WTC11 (cell line): ENCODE measurements at regions not wholly inside any gene's neighbourhood (a gene's known extent, or its start where the extent isn't known, plus 50 kb on each side); places are given as distances from the start of the nearest gene placed in this dataset.

Experiments used
- ATAC-seq: fragments of 200-7000 bp; cut with Tn5 transposase; 2 replicates; pipeline ENCODE4 v1.10.0; 2021; ENCODE audit warnings: mild to moderate bottlenecking, moderate library complexity
- CTCF ChIA-PET: fragments of 300-600 bp; sonication (Branson Sonifier 250); formaldehyde crosslinking; loops from one replicate; lab custom pipeline; 2021; ENCODE audit warnings: antibody characterized with exemption; lab: Charles Lee
- POLR2A ChIA-PET: fragments of 350-600 bp; sonication (Branson Sonifier 250); formaldehyde crosslinking; loops from one replicate; lab custom pipeline; 2021; ENCODE audit warnings: antibody characterized with exemption; lab: Charles Lee
- DNase-seq: peaks from one replicate; pipeline ENCODE4 v3.0.0; 2021; ENCODE audit warnings: low spot score
- H3K27ac Mint-ChIP-seq: 2 replicates; pipeline ENCODE4 v1.8.0; 2021; ENCODE audit warnings: mixed read lengths
- H3K27me3 Mint-ChIP-seq: 2 replicates; pipeline ENCODE4 v1.8.0; 2021; ENCODE audit warnings: low read depth, mild to moderate bottlenecking, moderate library complexity, mixed read lengths
- H3K36me3 Mint-ChIP-seq: 2 replicates; pipeline ENCODE4 v1.8.0; 2021; ENCODE audit warnings: mixed read lengths
- H3K4me1 Mint-ChIP-seq: 2 replicates; pipeline ENCODE4 v1.8.0; 2022; ENCODE audit warnings: mixed read lengths
- H3K4me3 Mint-ChIP-seq: 2 replicates; pipeline ENCODE4 v1.8.0; 2021; ENCODE audit warnings: mild to moderate bottlenecking, moderate library complexity, mixed read lengths
- H3K9me3 Mint-ChIP-seq: 2 replicates; pipeline ENCODE4 v1.8.0; 2021; ENCODE audit warnings: mixed read lengths
- CBFB ChIP-seq: sonication (generic); formaldehyde crosslinking; IDR thresholded peaks from 2 replicates; pipeline ENCODE4 v1.8.1; 2022; ENCODE audit warnings: mild to moderate bottlenecking, low read depth, missing genetic modification reagents
- CREB1 ChIP-seq: sonication (generic); formaldehyde crosslinking; IDR thresholded peaks from 2 replicates; pipeline ENCODE4 v1.8.0; 2023; ENCODE audit warnings: mild to moderate bottlenecking, missing genetic modification reagents
- CREM ChIP-seq: sonication (generic); formaldehyde crosslinking; IDR thresholded peaks from 2 replicates; pipeline ENCODE4 v1.8.1; 2022; ENCODE audit warnings: mild to moderate bottlenecking, missing genetic modification reagents, moderate library complexity
- E2F5 ChIP-seq: sonication (generic); formaldehyde crosslinking; IDR thresholded peaks from 2 replicates; pipeline ENCODE4 v1.8.1; 2022; ENCODE audit warnings: mild to moderate bottlenecking, moderate library complexity, missing genetic modification reagents
- ELF4 ChIP-seq: sonication (generic); formaldehyde crosslinking; IDR thresholded peaks from 2 replicates; pipeline ENCODE4 v1.8.1; 2022; ENCODE audit warnings: low read depth, mild to moderate bottlenecking, moderate library complexity, missing genetic modification reagents
- ETV6 ChIP-seq: sonication (generic); formaldehyde crosslinking; IDR thresholded peaks from 2 replicates; pipeline ENCODE4 v1.8.1; 2022; ENCODE audit warnings: mild to moderate bottlenecking, missing genetic modification reagents
- FOXJ3 ChIP-seq: sonication (generic); formaldehyde crosslinking; IDR thresholded peaks from 2 replicates; pipeline ENCODE4 v1.9.0; 2021; ENCODE audit warnings: missing genetic modification reagents, mild to moderate bottlenecking, borderline replicate concordance
- FOXP1 ChIP-seq: sonication (generic); formaldehyde crosslinking; IDR thresholded peaks from 2 replicates; pipeline ENCODE4 v1.8.0; 2022; ENCODE audit warnings: missing genetic modification reagents, mild to moderate bottlenecking, moderate library complexity, borderline replicate concordance
- GABPB1 ChIP-seq: sonication (generic); formaldehyde crosslinking; IDR thresholded peaks from 2 replicates; pipeline ENCODE4 v1.8.1; 2023; ENCODE audit warnings: mild to moderate bottlenecking, missing genetic modification reagents
- JUN ChIP-seq: sonication (generic); formaldehyde crosslinking; IDR thresholded peaks from 2 replicates; pipeline ENCODE4 v1.8.0; 2023; ENCODE audit warnings: mild to moderate bottlenecking, missing genetic modification reagents
- MAX ChIP-seq: sonication (generic); formaldehyde crosslinking; IDR thresholded peaks from 2 replicates; pipeline ENCODE4 v1.8.0; 2022; ENCODE audit warnings: mild to moderate bottlenecking, missing genetic modification reagents
- MXD4 ChIP-seq: fragments of 250-450 bp; sonication (Bioruptor Pico); IDR thresholded peaks from 2 replicates; pipeline ENCODE4 v1.8.0; 2021; ENCODE audit warnings: mild to moderate bottlenecking, moderate library complexity, borderline replicate concordance
- PRRX2 ChIP-seq: fragments of 250-450 bp; sonication (Bioruptor Pico); IDR thresholded peaks from 2 replicates; pipeline ENCODE4 v1.8.0; 2021; ENCODE audit warnings: mild to moderate bottlenecking
- RORB ChIP-seq: fragments of 250-450 bp; sonication (Bioruptor Pico); IDR thresholded peaks from 2 replicates; pipeline ENCODE4 v1.9.0; 2021; ENCODE audit warnings: mild to moderate bottlenecking
- STAT6 ChIP-seq: sonication (generic); formaldehyde crosslinking; conservative IDR thresholded peaks from 2 replicates; pipeline ENCODE4 v1.8.1; 2023; ENCODE audit warnings: mild to moderate bottlenecking, low read depth, missing genetic modification reagents, moderate library complexity
- ZBTB21 ChIP-seq: sonication (generic); formaldehyde crosslinking; IDR thresholded peaks from 2 replicates; pipeline ENCODE4 v1.8.1; 2023; ENCODE audit warnings: mild to moderate bottlenecking, missing genetic modification reagents, borderline replicate concordance
- ZNF263 ChIP-seq: sonication (generic); formaldehyde crosslinking; IDR thresholded peaks from 2 replicates; pipeline ENCODE4 v1.8.1; 2022; ENCODE audit warnings: low read depth, mild to moderate bottlenecking, moderate library complexity, missing genetic modification reagents
- ZNF281 ChIP-seq: sonication (generic); formaldehyde crosslinking; IDR thresholded peaks from 2 replicates; pipeline ENCODE4 v1.8.0; 2023; ENCODE audit warnings: mild to moderate bottlenecking, missing genetic modification reagents
- ZNF317 ChIP-seq: sonication (generic); formaldehyde crosslinking; IDR thresholded peaks from 2 replicates; pipeline ENCODE4 v1.8.1; 2023; ENCODE audit warnings: low read depth, mild to moderate bottlenecking, moderate library complexity, missing genetic modification reagents, borderline replicate concordance
- ZNF423 ChIP-seq: fragments of 250-450 bp; sonication (Bioruptor Pico); IDR thresholded peaks from 2 replicates; pipeline ENCODE4 v2.1.2; 2022; ENCODE audit warnings: mild to moderate bottlenecking, moderate library complexity
- TF ChIP-seq, protein P1 (sequence below): fragments of 250-450 bp; sonication (Bioruptor Pico); IDR thresholded peaks from 2 replicates; pipeline ENCODE4 v1.9.0; 2021; ENCODE audit warnings: mild to moderate bottlenecking
- TF ChIP-seq, protein P2 (sequence below): fragments of 200-600 bp; IDR thresholded peaks from 2 replicates; pipeline ENCODE4 v1.8.0; 2022; ENCODE audit warnings: antibody characterized with exemption
- TF ChIP-seq, protein P3 (sequence below): fragments of 250-450 bp; sonication (Bioruptor Pico); IDR thresholded peaks from 2 replicates; pipeline ENCODE4 v1.9.0; 2021; ENCODE audit warnings: moderate library complexity, mild to moderate bottlenecking, inconsistent platforms, borderline replicate concordance

DNA sequence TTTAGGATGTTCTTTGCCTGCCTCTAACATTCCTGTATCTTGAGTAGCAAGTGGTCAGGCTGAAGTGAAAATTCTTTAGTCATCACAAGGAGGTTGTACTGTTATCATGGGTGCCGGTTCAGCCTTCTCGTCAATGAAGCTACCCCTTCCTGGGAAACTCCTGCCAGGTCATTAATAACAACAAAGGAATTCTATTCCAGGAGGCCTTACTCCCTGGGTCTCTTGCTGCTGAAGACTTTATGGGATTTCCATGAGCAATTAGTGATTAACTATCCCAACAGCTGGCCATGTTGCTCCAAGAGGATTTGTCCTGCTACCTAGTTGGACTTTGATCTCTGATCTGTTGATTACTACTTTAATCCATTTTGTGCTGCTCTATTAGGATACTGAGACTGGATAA lies 62.7 kb upstream of the ELOVL5 start:
- Mint-ChIP-seq H3K36me3 (no peaks in the 10 kb centered on the region), H3K4me1 (peaks cover 13% of the 10 kb centered on the region), H3K9me3 (no peaks in the 10 kb centered on the region), H3K27me3 (no peaks in the 10 kb centered on the region), H3K4me3 (no peak overlapping the region), H3K27ac (no peak overlapping the region)
- TF ChIP-seq ETV6 (CRISPR knock-in tag) (no peak), ZNF423 (CRISPR knock-in tag) (peak; percentile 57)
- CTCF ChIA-PET, result interaction anchor here (0.8 to 1.3 kb wide), 2 partner anchors 52 to 239 kb away, joined by 3 to 4 read pairs; no protein-coding TSS in a partner anchor
- DNase-seq (no peak), ATAC-seq (no peak)
- POLR2A ChIA-PET, result interaction anchor here (1.1 kb wide), 1 partner anchor 13 kb away, joined by 3 read pairs; no protein-coding TSS in a partner anchor

GRCh38 chr6:53410508-53411258 lies 61.9 kb upstream of the ELOVL5 start:
- Mint-ChIP-seq H3K4me1 (peaks cover 13% of the 10 kb centered on the region), H3K27ac (no peak overlapping the region), H3K36me3 (no peaks in the 10 kb centered on the region), H3K9me3 (no peaks in the 10 kb centered on the region), H3K4me3 (no peak overlapping the region), H3K27me3 (no peaks in the 10 kb centered on the region)
- ChIA-PET CTCF (interaction anchor here (0.8 to 1.4 kb wide), 4 partner anchors 12 to 239 kb away, joined by 3 to 4 read pairs (median 4); no protein-coding TSS in a partner anchor), POLR2A (interaction anchor here (0.6 to 1.1 kb wide), 2 partner anchors 14 to 164 kb away, joined by 3 read pairs; no protein-coding TSS in a partner anchor)
- ATAC-seq (peak; percentile 96), DNase-seq (peak; percentile 25)
- TF ChIP-seq ZNF281 (CRISPR knock-in tag) (no peak), RORB (CRISPR knock-in tag) (no peak), GABPB1 (CRISPR knock-in tag) (peak; percentile 20; the same call in 1 of the 2 replicates), FOXJ3 (no peak), STAT6 (CRISPR knock-in tag) (no peak), PRRX2 (CRISPR knock-in tag) (no peak), JUN (CRISPR knock-in tag) (no peak), CREB1 (CRISPR knock-in tag) (no peak), MXD4 (CRISPR knock-in tag) (no peak), E2F5 (CRISPR knock-in tag) (no peak), CBFB (CRISPR knock-in tag) (no peak), MAX (CRISPR knock-in tag) (peak; percentile 46; the same call in 1 of the 2 replicates), FOXP1 (CRISPR knock-in tag) (no peak), ELF4 (CRISPR knock-in tag) (no peak), ZNF317 (peak; percentile 99), CREM (no peak), ZBTB21 (CRISPR knock-in tag) (no peak), ZNF263 (CRISPR knock-in tag) (no peak)
- TF ChIP-seq, protein P1, sequence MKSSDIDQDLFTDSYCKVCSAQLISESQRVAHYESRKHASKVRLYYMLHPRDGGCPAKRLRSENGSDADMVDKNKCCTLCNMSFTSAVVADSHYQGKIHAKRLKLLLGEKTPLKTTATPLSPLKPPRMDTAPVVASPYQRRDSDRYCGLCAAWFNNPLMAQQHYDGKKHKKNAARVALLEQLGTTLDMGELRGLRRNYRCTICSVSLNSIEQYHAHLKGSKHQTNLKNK (CRISPR knock-in tag), result no peak
- TF ChIP-seq, protein P2, sequence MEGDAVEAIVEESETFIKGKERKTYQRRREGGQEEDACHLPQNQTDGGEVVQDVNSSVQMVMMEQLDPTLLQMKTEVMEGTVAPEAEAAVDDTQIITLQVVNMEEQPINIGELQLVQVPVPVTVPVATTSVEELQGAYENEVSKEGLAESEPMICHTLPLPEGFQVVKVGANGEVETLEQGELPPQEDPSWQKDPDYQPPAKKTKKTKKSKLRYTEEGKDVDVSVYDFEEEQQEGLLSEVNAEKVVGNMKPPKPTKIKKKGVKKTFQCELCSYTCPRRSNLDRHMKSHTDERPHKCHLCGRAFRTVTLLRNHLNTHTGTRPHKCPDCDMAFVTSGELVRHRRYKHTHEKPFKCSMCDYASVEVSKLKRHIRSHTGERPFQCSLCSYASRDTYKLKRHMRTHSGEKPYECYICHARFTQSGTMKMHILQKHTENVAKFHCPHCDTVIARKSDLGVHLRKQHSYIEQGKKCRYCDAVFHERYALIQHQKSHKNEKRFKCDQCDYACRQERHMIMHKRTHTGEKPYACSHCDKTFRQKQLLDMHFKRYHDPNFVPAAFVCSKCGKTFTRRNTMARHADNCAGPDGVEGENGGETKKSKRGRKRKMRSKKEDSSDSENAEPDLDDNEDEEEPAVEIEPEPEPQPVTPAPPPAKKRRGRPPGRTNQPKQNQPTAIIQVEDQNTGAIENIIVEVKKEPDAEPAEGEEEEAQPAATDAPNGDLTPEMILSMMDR, result peak; percentile 32
- TF ChIP-seq, protein P3, sequence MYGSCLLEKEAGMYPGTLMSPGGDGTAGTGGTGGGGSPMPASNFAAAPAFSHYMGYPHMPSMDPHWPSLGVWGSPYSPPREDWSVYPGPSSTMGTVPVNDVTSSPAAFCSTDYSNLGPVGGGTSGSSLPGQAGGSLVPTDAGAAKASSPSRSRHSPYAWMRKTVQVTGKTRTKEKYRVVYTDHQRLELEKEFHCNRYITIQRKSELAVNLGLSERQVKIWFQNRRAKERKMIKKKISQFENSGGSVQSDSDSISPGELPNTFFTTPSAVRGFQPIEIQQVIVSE, result no peak
